NCI-H226 (cell line): ENCODE measurements at regions not wholly inside any gene's neighbourhood (a gene's known extent, or its start where the extent isn't known, plus 50 kb on each side); places are given as distances from the start of the nearest gene placed in this dataset.

ENCODE experiments used
- DNase-seq: peaks from one replicate; pipeline ENCODE4 v3.0.0-alpha.2; 2015

DNA sequence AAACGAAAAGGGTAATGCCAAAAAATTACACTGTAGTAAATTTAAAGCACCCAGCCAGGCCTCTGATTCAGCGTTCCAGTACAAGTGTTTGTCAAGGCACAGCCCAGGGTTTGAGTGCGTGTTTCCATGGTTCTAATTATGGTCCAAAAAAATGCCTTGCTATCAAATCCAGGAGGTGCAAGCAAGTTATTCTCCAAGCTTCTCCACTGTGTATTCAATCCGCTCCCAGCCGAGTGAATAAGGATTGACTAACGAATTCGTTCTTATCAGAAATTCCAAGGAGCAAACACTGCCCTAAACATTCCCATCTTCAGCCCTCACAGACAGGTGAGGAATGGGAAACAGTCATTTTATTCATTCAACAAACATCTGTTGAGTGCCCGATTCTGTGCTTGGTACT lies 103.3 kb upstream of the WWC1 start:
- no peak for DNase-seq

DNA sequence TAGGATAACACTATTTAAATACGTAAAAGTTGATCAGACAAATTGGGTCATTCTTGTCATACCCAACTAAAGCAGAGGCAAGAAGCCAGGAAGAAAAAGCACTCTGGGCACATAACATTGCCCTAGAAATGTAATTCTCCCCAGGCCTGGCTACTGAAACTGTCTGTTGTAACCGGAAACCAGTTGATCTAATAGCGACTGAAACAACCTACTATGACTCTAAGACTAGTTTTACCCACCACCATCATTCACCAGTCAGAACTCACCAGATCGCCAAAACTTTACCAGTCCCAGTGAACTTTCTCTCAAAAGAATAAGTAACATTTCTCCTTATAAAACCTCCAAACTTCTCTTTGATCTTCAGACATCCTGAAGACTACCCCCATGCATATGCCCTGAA lies 99.3 kb upstream of the WWC1 start:
- DNase-seq = no peak

DNA sequence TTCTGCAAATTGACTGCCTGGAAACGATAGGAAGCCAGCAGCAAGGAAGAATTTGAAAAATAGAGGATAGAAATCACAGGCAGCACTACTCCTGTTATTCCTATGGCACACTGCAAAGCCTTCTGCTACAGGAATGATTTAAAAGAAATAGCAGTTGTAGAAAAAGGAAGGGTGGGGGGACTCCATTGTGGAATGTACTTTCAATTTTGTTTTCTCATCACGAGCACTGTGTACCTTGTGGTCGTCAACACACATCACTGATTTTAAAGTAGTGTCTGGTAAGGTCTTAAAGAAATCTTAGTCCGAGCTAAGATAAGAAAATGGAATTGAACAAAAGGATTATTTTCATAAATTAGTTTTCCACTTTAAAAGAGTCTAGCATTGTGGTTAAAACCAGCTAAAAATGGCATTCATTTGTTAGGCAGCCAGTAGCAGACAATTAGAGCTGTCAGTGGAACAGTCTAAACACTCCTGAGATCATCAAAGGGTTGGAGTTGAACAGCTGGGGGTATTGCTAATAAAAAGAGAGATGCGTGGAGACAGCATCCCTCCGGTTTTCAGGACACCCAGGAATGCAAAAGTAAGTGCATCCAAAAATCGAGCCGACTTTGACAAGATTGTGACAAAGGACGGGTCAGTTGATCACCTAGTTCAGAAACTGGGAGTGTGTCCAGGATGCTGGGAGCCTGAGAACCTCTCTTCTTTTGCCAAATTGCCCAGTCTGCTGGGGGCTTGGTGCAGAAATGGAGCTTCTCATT lies 97.8 kb upstream of the WWC1 start:
- DNase-seq = no peak

DNA sequence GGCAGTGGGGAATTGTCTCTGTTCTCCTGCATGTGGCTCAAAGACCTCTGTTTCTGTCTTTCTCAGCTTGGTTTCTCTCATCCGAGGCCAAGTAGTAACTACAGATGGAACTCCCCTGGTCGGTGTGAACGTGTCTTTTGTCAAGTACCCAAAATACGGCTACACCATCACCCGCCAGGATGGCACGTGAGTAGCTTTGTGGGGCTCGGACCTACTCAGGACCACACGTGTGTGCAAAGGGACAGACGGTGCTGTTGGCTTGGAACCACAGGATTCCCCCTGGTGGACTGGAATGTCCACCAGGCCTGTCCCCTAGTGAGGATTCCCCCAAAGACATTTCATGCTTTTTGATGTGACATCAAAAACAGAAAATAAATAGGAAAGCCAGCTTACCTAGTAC lies 96.3 kb upstream of the WWC1 start:
- DNase-seq = no peak

DNA sequence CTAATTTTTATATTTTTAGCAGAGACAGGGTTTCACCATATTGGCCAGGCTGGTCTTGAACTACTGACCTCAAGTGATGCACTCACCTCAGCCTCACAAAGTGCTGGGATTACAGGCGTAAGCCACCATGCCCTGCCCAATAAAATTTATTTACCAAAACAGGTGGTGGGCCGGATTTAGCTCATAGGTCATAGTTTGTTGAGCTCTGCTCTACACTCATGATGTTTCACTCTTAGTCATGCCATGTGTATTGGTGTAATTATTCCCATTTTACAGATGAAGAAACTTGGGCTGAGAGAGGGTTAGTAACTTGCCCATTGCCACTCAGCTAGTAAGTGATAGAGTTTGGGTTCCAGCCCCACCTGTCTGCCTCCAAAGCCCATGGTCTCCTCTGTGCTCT lies 93.1 kb upstream of the WWC1 start:
- no peak for DNase-seq

DNA sequence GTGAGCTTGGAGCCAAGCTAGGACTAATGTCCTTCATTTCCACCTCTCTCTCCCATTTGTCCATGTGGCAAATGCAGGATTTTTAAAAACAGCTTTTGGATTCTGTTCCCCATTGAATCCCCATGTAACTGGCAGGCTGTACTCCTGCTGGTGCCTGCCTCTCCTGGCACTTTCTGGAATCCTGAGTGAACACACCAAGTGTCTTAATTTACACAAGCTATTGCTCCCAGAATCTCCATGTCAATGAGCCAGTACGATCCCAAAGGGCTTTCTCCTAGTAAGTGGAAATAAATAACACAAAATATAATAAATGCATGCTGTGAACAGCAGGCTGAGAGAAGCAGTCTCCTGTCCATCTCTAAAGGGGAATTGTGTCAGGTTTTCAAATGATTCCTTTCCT lies 88.4 kb upstream of the WWC1 start:
- DNase-seq = no peak

DNA sequence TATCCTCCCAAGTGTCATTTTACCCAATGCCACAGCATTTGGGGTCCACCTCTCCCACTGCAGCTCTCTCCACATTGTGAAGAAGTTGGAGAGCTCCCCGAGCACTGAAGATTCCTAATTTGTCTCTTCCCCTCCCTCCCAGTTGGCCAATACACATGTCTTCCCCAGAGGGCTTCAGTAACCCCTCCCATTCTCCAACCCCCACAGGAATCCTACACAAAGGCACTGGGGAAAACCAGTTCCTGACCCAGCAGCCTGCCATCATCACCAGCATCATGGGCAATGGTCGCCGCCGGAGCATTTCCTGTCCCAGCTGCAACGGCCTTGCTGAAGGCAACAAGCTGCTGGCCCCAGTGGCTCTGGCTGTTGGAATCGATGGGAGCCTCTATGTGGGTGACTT lies 87.3 kb upstream of the WWC1 start:
- no peak for DNase-seq

DNA sequence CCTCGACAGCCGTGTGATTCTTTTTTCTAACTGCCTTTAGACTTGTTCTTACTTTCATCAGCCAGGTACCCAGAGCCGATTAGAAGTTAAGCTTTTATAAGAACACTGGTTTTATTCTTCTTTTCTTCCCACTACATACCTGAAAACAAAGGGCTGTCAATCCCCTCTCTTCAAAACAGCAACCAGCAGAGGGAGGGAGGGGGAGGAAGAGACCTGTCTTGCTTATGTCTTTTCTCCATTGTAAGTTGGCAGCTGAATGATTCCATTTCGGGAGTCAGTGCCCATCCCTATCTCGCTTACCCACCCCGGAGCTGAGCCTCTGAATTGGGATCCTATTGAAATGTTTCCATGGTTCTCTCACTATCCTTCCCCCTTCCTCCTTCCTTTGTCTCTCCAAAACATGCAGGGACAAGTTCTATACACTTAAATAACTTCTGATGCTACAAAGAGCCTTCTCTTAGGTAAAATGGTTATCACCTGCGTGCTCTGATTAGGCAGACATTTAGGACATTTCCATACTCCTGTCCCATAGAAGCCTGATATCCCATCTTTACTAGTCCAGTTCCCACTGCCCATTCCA lies 83.9 kb upstream of the WWC1 start:
- no peak for DNase-seq

DNA sequence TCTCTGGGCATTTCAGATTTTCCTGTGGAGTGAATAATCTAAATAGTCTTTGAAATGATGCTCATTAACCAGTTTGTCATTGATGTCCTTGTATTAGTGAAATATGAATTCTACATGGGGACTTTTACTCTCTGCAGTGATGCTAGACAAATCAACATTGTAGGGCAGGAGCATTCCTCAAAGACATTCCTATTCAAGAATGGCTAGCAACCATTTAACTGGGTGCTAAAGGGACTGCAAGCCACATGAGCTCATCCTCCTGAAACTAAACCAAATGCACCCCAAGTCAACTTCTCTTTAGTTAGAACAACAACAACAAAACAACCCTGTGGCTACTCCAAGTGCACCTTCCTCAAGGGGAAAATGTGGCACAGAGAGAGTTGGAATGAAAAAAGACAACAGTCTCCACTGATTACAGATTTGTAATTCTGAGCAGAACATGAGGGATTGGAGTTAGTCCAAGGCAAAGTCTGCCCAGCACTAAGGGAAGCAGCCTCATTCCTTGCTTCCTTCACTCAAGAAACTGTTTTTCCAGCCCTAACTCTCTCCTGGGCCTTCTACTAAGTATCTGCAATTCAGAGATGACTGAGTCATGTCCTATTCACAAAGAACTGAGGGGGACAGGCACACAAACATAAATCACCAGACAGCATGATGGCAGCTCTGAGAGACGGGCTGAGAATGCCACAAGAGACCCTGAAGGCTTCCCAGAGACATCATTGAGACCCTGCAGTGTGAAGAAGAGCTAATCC lies 82.0 kb upstream of the WWC1 start:
- no peak for DNase-seq

DNA sequence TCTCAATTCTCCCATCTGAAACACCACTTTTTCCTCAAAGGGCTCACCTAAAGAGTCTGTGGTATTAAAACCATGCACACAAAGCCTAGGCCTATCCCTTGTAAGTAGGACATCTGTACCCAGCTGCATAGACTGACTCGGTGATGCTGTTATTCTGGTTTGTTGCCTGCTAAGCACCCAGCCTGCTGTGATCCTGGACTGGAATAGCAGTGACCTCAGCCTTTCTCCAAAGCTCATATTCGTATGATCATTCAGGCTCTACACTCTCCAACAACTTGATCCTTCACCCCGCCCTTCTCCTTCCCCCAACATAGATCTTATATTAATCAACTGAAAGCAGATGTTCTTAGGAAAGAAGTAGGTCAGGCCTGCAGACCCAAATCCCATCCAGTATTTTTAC lies 81.4 kb upstream of the WWC1 start:
- DNase-seq = no peak

DNA sequence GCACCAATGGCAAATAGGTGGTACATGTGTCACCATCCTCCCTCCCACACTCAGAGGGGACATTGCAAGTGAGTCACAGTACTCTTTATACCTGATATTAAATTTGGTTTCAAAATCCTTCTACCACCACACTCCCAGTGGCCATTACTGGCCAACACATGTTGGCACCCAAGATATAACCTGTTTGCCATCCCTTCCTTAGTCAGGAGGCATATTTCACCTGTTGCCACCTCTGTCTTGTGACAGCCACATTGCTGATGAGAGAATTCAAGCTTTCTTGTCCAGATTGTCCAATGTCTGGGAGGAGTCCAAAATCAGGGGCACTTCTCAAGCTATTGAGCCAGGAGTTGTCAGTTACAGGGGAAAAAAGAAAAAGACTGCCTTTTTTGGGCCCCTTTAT lies 80.2 kb upstream of the WWC1 start:
- DNase-seq = no peak

DNA sequence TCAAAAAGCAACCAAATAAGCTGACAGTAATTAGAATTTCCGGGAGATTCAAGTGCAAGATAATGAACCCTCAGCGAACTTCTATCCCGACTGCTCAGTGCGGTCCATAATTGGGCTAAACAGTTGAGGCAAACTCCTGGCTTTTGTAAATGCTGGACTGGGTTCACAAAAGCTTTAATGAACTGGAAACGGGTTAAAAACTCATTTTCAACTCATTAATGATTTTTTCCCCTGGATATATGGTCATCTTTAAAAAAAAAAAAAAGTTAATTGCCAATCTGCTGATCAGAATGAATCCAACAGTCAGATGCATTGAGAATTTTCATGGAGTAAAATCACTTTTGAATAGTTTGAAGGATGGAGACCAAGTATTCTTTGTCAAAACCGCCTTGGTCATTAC lies 79.5 kb upstream of the WWC1 start:
- no peak for DNase-seq

DNA sequence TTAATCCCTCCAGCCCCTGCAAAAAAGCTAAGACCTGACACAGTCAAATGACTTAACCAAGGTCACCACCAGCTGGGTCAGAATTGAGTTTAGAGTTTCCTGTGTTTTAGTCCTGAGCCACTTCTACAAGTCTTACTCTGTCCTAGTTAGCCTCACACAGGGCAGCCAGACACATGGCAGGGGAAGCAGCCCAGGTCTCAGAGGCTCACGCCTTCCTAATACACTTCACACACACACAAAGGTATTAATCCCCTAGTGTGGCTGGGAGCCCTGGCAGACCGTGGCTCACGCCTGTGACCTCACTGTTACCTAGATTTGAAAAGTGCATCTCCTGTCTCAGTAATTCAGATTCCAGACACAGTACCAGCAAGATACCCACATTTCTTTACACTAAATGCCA lies 77.4 kb upstream of the WWC1 start:
- DNase-seq = no peak

DNA sequence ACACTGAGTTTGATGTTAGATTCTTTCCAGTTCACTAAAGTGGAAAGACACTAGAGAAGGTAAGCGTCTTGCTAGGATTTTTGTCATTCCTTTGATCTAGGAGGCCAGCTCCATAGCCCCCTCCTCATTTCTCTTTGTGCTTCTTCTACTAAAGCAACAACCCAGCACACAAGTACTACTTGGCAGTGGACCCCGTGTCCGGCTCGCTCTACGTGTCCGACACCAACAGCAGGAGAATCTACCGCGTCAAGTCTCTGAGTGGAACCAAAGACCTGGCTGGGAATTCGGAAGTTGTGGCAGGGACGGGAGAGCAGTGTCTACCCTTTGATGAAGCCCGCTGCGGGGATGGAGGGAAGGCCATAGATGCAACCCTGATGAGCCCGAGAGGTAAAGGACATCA lies 76.6 kb upstream of the WWC1 start:
- no peak for DNase-seq

DNA sequence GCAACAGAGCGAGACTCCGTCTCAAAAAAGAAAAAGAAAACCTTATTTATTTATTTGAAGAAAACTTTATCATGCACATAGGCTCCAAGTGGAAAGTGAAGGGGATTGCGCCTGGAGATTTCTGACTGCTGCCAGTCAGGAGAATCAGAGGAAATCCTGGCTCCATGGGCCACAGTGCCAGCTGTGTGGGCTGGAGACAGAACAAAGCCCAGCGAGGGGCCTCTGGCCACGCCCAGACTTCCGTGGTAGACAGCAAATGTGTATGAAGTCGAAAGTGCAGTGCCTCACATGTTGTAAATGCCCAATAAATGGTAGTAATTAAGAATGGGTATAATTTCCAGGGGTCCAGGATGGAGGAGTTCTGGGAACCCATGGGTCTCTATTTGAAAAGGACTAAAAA lies 75.8 kb upstream of the WWC1 start:
- no peak for DNase-seq

DNA sequence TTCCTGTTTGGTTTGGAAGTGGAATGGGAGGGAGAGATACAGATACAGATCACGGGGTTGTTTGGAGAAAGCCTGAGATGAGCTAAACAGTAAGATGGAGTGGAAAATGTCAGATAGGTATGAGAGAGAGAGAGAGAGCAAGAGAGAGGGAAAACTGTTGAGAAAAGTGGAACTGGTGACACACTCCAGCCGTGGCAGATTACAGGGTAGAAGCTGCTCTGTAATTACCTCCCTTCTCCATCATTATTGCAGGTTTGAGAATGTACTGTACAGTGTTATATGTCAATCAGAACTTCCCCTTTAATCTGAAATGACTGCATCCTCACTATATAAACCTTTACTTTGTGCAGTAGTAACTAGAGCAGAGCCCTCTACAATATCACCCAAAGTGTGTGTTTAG lies 74.5 kb upstream of the WWC1 start:
- no peak for DNase-seq

DNA sequence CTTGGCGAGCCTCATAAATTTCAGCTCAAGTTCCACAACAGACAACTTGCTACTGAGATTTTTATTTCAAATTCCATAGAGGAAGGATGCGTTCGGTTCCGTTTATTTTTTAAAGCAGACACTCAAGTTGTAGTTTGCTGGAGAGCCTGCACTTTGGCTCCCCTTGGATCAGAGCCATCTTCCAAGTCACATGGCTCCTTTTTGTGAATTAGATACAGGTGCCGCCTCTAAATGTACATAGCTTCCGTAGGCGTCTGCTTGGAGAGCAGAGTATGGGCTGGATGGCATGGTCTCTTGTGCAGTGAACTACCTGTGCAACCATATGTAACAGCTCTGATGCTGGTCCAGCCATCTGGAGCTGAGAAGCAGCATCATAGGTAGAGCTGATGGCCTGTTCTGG lies 73.9 kb upstream of the WWC1 start:
- no peak for DNase-seq

DNA sequence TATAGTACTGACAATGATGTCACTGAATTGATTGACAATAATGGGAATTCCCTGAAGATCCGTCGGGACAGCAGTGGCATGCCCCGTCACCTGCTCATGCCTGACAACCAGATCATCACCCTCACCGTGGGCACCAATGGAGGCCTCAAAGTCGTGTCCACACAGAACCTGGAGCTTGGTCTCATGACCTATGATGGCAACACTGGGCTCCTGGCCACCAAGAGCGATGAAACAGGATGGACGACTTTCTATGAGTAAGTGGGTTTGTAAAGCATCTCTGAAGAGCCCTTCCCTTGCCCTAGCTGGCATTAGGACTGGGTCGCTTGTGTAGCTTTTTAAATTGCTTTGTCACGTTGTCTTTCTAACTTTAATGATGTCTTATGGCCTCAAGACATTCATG lies 72.7 kb upstream of the WWC1 start:
- DNase-seq = no peak

DNA sequence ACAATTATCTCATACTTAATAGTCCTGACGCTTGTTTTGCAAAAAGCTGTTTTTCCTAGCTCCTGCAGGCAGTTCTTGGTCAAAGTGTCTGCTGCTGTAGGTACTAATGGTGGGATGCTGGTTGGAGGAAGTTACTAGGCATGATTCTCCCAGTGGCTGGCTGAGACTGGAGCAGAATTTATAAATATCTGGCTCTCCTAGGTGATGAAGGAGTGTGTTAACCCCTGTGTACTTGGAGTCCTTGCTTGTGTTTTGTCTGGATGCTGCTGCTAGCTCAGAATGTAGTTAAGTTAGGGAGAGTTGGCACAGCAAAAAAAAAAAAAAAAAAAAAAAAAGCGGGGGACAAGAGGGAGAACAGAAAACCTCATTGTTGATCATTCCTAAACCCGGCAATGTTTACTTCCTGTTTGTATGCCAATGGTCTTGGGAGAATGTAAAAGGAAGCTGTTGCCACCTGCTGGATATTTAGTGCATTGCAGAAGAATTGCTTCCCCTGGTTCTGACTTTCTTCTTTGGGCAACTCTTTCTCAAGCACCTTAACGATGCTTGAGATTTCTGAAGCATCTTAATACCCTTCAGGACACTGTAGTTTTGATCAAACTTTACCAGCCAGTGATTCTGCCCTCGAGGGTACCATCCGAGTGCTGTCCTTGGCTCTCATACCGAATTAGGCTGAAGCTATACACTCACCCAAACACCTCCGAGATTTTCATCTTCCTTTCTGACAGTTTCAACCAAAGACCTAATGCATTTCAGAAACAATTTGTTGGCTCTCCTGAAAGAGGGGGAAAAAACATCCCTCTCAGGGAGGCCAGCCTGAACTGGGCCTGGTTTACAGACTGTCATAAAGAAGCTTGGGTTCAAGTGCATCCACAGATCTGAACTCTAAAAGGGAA lies 71.7 kb upstream of the WWC1 start:
- DNase-seq = peak; percentile 55

DNA sequence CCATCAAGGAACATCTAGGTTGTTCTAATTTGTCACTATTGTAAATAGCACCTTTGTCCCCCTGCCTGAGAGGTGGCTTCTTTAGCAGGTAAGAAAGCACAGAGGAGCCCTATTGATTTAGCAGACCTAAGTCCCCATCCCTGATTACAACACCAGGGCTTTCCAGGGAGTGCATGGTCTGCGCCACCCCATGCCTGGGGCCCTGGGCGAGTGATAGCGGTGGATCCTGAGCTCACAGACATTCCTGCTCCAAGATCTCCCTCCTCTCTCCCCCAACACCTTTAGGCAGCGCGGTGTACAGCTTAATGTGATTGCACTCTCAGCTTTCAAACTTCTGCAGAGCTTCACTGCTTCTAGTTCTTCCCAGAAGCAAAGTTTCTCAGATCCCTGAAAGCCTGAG lies 67.4 kb upstream of the WWC1 start:
- DNase-seq = no peak

DNA sequence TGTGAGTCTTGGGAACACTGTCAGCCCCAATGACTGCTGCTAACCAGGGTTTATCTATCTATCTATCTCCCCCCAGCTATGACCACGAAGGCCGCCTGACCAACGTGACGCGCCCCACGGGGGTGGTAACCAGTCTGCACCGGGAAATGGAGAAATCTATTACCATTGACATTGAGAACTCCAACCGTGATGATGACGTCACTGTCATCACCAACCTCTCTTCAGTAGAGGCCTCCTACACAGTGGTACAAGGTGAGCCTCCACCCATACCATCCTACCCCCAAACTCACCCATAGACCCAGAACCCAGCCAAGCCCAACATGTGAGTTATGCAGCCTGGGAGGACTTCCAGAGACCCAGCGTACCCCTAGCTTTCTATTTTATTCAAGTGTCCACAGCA lies 65.4 kb upstream of the WWC1 start:
- DNase-seq = no peak

DNA sequence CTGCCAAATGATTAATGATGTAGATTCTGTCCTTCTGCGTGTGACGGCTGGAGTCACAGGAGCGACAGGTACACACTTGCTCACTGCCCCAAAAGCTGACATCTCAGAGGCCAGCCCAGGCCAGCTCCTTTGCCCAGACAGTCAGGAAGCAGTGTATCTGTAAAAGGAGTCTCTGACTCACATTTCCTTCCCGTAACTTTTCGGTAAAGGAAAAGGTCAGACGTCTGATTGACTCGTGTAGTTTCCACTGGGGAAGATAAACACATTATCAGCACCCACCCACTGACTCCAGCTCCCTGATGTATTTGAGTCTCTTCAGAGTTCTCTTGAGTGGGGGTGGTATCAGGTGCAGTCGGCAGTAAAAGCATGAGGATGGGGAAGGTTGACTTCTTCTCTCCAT lies 64.4 kb upstream of the WWC1 start:
- peak; percentile 18 for DNase-seq

DNA sequence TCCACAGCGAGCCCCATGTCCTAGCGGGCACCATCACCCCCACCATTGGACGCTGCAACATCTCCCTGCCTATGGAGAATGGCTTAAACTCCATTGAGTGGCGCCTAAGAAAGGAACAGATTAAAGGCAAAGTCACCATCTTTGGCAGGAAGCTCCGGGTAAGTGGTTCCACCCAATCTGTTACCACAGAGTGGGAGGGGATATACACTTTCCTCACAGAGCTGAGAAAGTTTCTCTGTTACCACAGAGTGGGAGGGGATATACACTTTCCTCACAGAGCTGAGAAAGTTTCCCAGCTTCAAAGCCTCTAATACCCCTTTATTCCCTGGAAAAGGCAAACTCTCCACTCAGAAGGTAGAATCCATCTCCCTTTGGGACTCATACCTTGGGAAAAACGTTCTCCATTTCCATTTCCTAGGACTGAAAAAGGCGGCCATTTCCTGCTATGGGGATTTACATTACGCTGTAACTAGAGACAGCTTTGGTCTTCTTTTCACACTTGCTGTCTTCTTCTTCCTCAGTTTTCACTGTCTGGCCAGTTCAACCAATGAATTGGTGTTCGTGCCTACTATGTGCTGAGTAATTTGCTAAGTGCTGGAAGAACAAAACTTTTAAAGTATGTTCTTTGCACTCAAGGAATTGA lies 63.4 kb upstream of the WWC1 start:
- peak; percentile 22 for DNase-seq
